Osteoblast (primary cell): ENCODE measurements at regions not wholly inside any gene's neighbourhood (a gene's known extent, or its start where the extent isn't known, plus 50 kb on each side); places are given as distances from the start of the nearest gene placed in this dataset.

Experiments used
- DNase-seq: peaks from one replicate; pipeline ENCODE4 v3.0.0; 2011; ENCODE audit warnings: low spot score, mixed read lengths; ENCODE audit not compliant: insufficient read length; ENCODE audit errors: missing footprints
- H2AFZ ChIP-seq: 2 replicates; pipeline ENCODE4 v1.6.0; 2011; ENCODE audit warnings: mild to moderate bottlenecking, low read length
- H3K27ac ChIP-seq: 2 replicates; pipeline ENCODE4 v1.5.1; 2011; ENCODE audit warnings: mild to moderate bottlenecking, low read depth, low read length, moderate library complexity
- H3K27me3 ChIP-seq: 2 replicates; pipeline ENCODE4 v1.6.0; 2012; ENCODE audit warnings: mild to moderate bottlenecking, control low read depth, inconsistent platforms, low read length, moderate library complexity; ENCODE audit not compliant: insufficient read depth
- H3K36me3 ChIP-seq: 2 replicates; pipeline ENCODE4 v1.5.1; 2011; ENCODE audit warnings: mild to moderate bottlenecking, low read length, control low read depth, moderate library complexity; ENCODE audit not compliant: insufficient read depth
- H3K4me1 ChIP-seq: 2 replicates; pipeline ENCODE4 v1.5.1; 2011; ENCODE audit warnings: mild to moderate bottlenecking, low read length, control low read depth, moderate library complexity; ENCODE audit not compliant: insufficient read depth
- H3K4me2 ChIP-seq: 2 replicates; pipeline ENCODE4 v1.6.0; 2011; ENCODE audit warnings: mild to moderate bottlenecking, low read length; ENCODE audit not compliant: insufficient read depth
- H3K4me3 ChIP-seq: fragments of 200-600 bp; sonication (generic); 3 replicates; pipeline ENCODE4 v1.5.1; 2012; ENCODE audit warnings: mild to moderate bottlenecking, low read length, inconsistent platforms; ENCODE audit not compliant: insufficient read depth
- H3K79me2 ChIP-seq: 2 replicates; pipeline ENCODE4 v1.6.0; 2012; ENCODE audit warnings: mild to moderate bottlenecking, low read length, control low read depth, inconsistent platforms; ENCODE audit not compliant: insufficient read depth
- H3K9me3 ChIP-seq: 2 replicates; pipeline ENCODE4 v1.5.1; 2011; ENCODE audit warnings: low read depth, low read length, control low read depth
- H4K20me1 ChIP-seq: 2 replicates; pipeline ENCODE4 v1.6.0; 2012; ENCODE audit warnings: mild to moderate bottlenecking, low read length, control low read depth; ENCODE audit not compliant: insufficient read depth
- TF ChIP-seq, protein P1 (sequence below): IDR thresholded peaks from 2 replicates; pipeline ENCODE4 v1.5.1; 2011; ENCODE audit warnings: mild to moderate bottlenecking, low read depth, low read length, moderate library complexity; ENCODE audit errors: extremely low read depth

DNA sequence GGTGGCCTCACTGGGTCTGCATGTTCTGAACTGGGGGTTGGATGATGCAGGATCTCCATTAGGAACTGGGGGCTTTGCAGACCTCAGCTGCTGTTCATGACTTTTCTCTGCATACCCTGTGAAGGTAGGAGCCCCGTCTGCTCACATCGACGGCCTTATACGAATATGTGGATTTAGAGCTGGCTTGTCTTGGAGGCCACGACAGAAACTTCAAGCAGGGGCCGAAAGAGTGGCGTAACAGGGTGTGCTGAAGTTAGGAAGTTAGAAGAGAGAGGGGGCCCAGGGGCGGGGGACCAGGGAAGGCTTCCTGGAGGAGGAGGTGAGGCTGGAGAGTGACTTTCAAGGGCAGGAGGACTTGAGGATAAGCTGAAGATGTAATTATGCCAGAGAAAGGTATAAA, 144.9 kb downstream of the TSN start:
- TF ChIP-seq, protein P1, sequence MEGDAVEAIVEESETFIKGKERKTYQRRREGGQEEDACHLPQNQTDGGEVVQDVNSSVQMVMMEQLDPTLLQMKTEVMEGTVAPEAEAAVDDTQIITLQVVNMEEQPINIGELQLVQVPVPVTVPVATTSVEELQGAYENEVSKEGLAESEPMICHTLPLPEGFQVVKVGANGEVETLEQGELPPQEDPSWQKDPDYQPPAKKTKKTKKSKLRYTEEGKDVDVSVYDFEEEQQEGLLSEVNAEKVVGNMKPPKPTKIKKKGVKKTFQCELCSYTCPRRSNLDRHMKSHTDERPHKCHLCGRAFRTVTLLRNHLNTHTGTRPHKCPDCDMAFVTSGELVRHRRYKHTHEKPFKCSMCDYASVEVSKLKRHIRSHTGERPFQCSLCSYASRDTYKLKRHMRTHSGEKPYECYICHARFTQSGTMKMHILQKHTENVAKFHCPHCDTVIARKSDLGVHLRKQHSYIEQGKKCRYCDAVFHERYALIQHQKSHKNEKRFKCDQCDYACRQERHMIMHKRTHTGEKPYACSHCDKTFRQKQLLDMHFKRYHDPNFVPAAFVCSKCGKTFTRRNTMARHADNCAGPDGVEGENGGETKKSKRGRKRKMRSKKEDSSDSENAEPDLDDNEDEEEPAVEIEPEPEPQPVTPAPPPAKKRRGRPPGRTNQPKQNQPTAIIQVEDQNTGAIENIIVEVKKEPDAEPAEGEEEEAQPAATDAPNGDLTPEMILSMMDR = no peak
- Histone ChIP-seq H3K27ac (no peak overlapping the region), H3K27me3 (no peaks in the 10 kb centered on the region), H3K4me3 (no peak overlapping the region), H3K79me2 (no peaks in the 10 kb centered on the region), H3K36me3 (no peaks in the 10 kb centered on the region), H3K4me2 (no peak overlapping the region), H2AFZ (no peak overlapping the region), H3K4me1 (peaks cover 7% of the 10 kb centered on the region), H4K20me1 (no peaks in the 10 kb centered on the region), H3K9me3 (no peaks in the 10 kb centered on the region)
- DNase-seq = no peak

DNA sequence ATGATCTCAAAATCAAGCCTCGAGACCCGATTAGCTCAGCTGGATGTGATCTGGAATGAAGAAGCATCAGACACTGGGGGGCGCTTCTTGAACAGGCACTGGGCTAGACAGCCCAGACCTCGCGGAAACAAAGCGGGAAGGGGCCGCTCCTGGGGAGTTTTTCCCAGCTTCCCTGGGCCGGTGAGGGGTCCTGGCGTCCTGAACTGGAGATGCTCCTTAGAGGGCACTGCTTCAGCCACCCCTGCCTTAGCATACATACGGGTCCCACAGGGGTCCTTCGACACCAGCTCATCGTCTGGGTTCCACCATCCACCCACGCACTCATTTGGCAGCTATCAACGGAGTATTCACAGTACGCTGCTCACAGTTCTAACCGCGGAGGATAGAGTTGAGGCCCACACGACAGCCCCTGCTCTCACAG, 146.7 kb downstream of the TSN start:
- H3K27me3 ChIP-seq = no peaks in the 10 kb centered on the region
- H4K20me1 ChIP-seq = no peaks in the 10 kb centered on the region
- H3K4me1 ChIP-seq = peaks cover 7% of the 10 kb centered on the region
- H3K27ac ChIP-seq = peak overlapping the region; percentile 41
- TF ChIP-seq, protein P1 = peak; percentile 7
- H2AFZ ChIP-seq = peak overlapping the region; percentile 7
- H3K4me3 ChIP-seq = peak overlapping the region; percentile 45
- peak overlapping the region; percentile 19 for H3K4me2 ChIP-seq
- DNase-seq = no peak
- H3K9me3 ChIP-seq = no peaks in the 10 kb centered on the region
- no peaks in the 10 kb centered on the region for H3K36me3 ChIP-seq
- no peaks in the 10 kb centered on the region for H3K79me2 ChIP-seq

DNA sequence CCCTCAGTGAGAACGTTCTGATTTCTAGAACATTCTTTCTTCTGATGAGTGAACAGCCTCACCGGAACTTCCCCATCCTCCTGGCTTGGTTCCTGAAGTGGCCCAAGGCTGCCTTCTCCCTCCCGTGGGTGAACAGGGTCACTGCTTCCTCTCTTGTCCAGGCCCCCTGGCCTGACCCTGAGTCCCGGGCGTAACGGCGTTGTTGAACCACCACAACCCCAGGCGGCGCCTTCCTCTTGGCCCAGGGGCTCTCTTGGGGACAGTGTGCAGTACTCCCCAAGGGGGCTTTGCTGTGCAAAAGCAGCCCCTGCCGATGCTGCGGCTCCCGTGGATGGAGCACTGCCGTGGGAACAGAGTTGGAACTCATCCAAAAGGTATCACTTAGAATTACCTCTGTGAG, 147.2 kb downstream of the TSN start:
- no peaks in the 10 kb centered on the region for H3K27me3 ChIP-seq
- H3K4me2 ChIP-seq = peak overlapping the region; percentile 19
- no peaks in the 10 kb centered on the region for H3K9me3 ChIP-seq
- peak overlapping the region; percentile 45 for H3K4me3 ChIP-seq
- H4K20me1 ChIP-seq = no peaks in the 10 kb centered on the region
- peak overlapping the region; percentile 7 for H2AFZ ChIP-seq
- no peaks in the 10 kb centered on the region for H3K36me3 ChIP-seq
- H3K4me1 ChIP-seq = peaks cover 7% of the 10 kb centered on the region
- TF ChIP-seq, protein P1 = no peak
- DNase-seq = peak; percentile 86
- H3K27ac ChIP-seq = peak overlapping the region; percentile 41
- no peaks in the 10 kb centered on the region for H3K79me2 ChIP-seq

DNA sequence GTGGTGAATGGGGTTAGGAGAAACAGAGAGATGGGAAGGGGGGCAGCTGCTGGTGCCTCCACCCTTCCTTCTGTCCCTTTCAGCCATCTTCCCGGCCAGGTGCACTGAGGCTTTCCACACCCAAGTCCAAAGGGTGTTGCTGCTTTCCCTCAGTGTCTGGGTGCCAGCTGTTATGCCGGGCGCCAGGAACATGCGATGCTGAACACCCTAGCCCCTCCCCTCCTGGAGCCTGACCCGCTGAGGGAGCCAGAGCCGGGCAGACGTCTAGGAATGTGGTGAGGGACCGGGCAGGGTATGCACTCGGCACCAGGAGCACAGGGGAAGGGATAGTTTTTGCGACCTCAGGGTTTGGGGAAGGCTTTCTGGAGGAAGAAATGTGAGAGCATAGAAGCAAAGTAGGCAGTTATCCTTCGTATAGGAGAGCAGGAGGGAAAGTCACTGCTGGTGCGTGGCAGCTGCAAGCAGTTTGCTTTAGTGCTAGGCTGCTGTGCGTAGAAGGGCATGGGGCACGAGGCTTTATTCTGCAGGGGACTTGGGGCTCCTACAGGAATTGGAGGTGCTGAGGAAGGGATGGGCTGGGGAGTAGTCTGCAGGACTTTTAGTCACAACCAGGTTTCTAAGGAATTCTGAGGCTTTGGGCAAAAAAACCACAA, 147.7 kb downstream of the TSN start:
- H3K9me3 ChIP-seq = no peaks in the 10 kb centered on the region
- no peaks in the 10 kb centered on the region for H3K27me3 ChIP-seq
- TF ChIP-seq, protein P1 = no peak
- H3K4me1 ChIP-seq = peaks cover 5% of the 10 kb centered on the region
- no peaks in the 10 kb centered on the region for H3K79me2 ChIP-seq
- H2AFZ ChIP-seq = no peak overlapping the region
- H3K4me3 ChIP-seq = peak overlapping the region; percentile 45
- H4K20me1 ChIP-seq = no peaks in the 10 kb centered on the region
- H3K4me2 ChIP-seq = peak overlapping the region; percentile 18
- DNase-seq = no peak
- no peak overlapping the region for H3K27ac ChIP-seq
- no peaks in the 10 kb centered on the region for H3K36me3 ChIP-seq
